Adrenal gland (tissue), 5 donors: ENCODE measurements at regions not wholly inside any gene's neighbourhood (a gene's known extent, or its start where the extent isn't known, plus 50 kb on each side); places are given as distances from the start of the nearest gene placed in this dataset.

Experiments used
- POLR2A ChIP-seq, 2 donors: fragments of 450-650 bp; IDR thresholded peaks; one replicate each; pipeline ENCODE4 v1.6.1; 2017; ENCODE audit warnings: antibody characterized with exemption in 2 of 2, mild to moderate bottlenecking in 2 of 2, moderate library complexity in 1 of 2
- TF ChIP-seq, protein P1 (sequence below), 6 experiments: fragments of 450-650 bp in 4 of 6; fragments of 200-600 bp in 2 of 6; sonication (generic) in 1 of 6; IDR thresholded peaks; 1 replicate in 5 of 6; 2 replicates in 1 of 6; pipeline versions ENCODE4 v1.5.1 to v1.8.0; 2016 to 2021; ENCODE audit warnings: antibody characterized with exemption in 6 of 6, mild to moderate bottlenecking in 2 of 6, moderate library complexity in 1 of 6
- donor health status: DM: no; HTN: no; CAD: no.

DNA sequence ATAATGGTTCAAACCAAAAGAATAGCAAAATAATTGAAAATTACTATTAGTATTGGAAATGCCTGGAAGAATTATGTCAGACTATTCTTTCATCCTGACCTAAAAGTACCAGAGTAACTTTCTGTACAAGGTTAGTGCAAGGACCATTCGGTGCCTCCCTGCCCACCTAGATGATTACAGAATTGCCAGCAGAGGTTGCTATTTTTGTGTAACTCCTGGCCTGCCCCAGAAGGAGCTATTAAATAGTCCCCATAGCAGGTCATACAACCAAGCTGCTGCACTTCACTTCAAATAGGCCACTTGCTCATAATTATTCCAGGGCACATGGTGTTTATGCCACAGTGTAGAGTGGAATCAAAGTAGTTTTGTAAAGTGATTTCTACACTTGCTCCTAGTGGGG is 831.1 kb upstream of the PABPC4L start:
- TF ChIP-seq, protein P1, sequence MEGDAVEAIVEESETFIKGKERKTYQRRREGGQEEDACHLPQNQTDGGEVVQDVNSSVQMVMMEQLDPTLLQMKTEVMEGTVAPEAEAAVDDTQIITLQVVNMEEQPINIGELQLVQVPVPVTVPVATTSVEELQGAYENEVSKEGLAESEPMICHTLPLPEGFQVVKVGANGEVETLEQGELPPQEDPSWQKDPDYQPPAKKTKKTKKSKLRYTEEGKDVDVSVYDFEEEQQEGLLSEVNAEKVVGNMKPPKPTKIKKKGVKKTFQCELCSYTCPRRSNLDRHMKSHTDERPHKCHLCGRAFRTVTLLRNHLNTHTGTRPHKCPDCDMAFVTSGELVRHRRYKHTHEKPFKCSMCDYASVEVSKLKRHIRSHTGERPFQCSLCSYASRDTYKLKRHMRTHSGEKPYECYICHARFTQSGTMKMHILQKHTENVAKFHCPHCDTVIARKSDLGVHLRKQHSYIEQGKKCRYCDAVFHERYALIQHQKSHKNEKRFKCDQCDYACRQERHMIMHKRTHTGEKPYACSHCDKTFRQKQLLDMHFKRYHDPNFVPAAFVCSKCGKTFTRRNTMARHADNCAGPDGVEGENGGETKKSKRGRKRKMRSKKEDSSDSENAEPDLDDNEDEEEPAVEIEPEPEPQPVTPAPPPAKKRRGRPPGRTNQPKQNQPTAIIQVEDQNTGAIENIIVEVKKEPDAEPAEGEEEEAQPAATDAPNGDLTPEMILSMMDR (IDR thresholded peaks at IDR 0.05): no peak
- no peak for TF ChIP-seq POLR2A (IDR thresholded peaks at IDR 0.05)
